ES-I3 (cell line): ENCODE measurements at regions not wholly inside any gene's neighbourhood (a gene's known extent, or its start where the extent isn't known, plus 50 kb on each side); places are given as distances from the start of the nearest gene placed in this dataset.
"Not testable (repeated sequence)": the region's sequence is repeated elsewhere in the genome, so short reads cannot be mapped to it uniquely, and the experiment has no call there.

Source experiments
- H3K36me3 ChIP-seq: 2 replicates; pipeline ENCODE4 v1.6.1; 2013; ENCODE audit warnings: mild to moderate bottlenecking, low read length, control low read depth, moderate library complexity; ENCODE audit not compliant: insufficient read depth
- H3K4me1 ChIP-seq: 2 replicates; pipeline ENCODE4 v1.6.1; 2013; ENCODE audit warnings: mild to moderate bottlenecking, control low read depth, low read length; ENCODE audit not compliant: insufficient read depth
- H3K9ac ChIP-seq: 2 replicates; pipeline ENCODE4 v1.6.1; 2013; ENCODE audit warnings: low read depth, mild to moderate bottlenecking, low read length, moderate library complexity
- H3K9me3 ChIP-seq: 2 replicates; pipeline ENCODE4 v1.6.1; 2013; ENCODE audit warnings: mild to moderate bottlenecking, low read length, moderate library complexity; ENCODE audit not compliant: control insufficient read depth, insufficient read depth

DNA sequence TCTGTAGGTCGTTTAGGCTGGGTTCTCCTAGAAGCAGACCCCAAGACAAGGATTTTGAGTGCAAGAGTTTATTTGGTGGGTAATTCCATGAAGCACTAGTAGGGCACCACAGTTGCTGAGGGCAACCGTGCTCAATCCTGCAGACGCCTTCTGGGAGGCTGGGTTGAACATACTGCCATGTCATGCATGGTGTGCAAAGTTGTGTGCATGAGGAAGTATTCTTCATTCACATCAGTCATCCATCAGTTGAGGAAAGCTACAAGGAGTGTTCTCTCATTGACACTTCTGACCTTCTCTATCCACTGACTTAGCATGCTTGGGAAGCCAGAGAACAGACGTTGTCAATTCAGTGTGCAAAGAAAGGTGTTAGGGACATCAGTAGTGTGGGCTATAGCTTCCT lies 179.2 kb downstream of the PTPN11 start:
- Histone ChIP-seq H3K36me3 (no peaks in the 10 kb centered on the region), H3K9ac (no peak overlapping the region), H3K9me3 (no peaks in the 10 kb centered on the region), H3K4me1 (peaks cover 12% of the 10 kb centered on the region; the same call in 1 of the 2 replicates)

DNA sequence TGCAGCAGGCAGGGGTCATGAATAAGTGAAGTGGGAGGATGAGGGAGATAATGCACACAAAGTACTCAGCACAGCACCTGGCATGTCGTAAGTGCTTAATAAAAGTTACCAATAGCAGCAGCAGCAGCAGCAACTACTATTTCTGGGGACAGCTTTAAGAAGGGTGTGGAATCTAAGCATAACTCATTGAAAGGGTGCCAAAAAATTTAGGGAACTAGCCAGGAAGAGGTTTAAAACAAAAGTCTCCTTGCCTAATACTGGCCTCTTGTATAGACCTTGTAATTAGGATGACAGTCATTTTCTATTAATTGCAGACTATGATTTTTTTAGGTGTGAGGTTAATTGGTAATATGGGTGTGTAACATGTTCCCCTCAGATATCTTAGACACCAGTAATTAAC lies 179.9 kb downstream of the PTPN11 start:
- Histone ChIP-seq H3K9ac (no peak overlapping the region), H3K9me3 (no peaks in the 10 kb centered on the region), H3K36me3 (no peaks in the 10 kb centered on the region), H3K4me1 (peaks cover 14% of the 10 kb centered on the region; the same call in 1 of the 2 replicates)

GRCh38 chr12:112599871-112600270 lies 181.1 kb downstream of the PTPN11 start:
- Histone ChIP-seq H3K9me3 (no peaks in the 10 kb centered on the region), H3K36me3 (no peaks in the 10 kb centered on the region), H3K9ac (no peak overlapping the region), H3K4me1 (peaks cover 14% of the 10 kb centered on the region; the same call in 1 of the 2 replicates)

- no peaks in the 10 kb centered on the region for H3K9me3 ChIP-seq
- peaks cover 14% of the 10 kb centered on the region; the same call in 1 of the 2 replicates for H3K4me1 ChIP-seq
- no peak overlapping the region for H3K9ac ChIP-seq
- no peaks in the 10 kb centered on the region for H3K36me3 ChIP-seq
Measured at GRCh38 chr12:112602150-112602549, 183.4 kb downstream of the PTPN11 start.

GRCh38 chr12:112606611-112607365 lies 184.8 kb upstream of the RPH3A start:
- Histone ChIP-seq H3K9me3 (no peaks in the 10 kb centered on the region), H3K4me1 (peaks cover 13% of the 10 kb centered on the region; the same call in 1 of the 2 replicates), H3K9ac (no peak overlapping the region), H3K36me3 (no peaks in the 10 kb centered on the region)

DNA sequence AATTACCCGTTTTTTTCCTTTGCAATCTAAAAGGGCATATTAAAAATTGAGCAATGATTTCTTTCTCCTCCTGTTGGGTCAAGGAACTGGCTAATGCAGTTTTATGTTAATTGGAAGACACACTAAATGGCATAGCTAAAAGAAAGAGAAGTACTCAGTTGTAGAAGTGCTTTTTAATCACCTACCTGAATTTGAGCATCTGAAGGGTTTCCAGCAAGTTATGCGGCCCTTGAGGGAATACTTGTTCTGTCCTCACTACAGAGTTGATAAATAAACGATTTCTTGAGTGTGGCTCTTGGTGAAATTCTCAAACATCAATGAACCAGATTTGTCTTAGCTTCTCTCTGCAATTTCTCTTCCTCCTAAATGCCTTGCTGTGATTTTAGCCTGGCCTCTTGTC lies 184.1 kb upstream of the RPH3A start:
- Histone ChIP-seq H3K9me3 (no peaks in the 10 kb centered on the region), H3K36me3 (no peaks in the 10 kb centered on the region), H3K9ac (no peak overlapping the region), H3K4me1 (0 out of 2 replicates have a peak, but pooled peaks cover 7% of the 10 kb centered on the region)

DNA sequence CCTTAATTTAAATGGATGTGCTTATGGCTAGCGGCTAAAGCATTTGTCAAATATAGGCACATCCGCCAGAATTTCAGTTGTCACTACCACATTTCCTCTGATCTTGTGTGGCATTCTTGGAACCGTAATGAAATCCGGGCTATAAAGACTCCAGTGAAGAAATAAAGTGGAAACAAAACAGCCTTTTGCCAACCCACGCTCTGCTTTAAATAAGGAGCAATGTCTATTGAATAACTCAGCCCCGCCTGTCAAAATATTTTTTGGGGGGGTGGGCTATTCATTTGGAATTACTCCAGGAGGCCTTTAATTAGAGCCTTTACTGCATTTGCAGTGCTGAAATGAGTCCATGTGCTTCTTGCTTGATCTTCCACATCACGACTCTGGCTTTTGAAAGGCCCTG lies 179.6 kb upstream of the RPH3A start:
- H3K36me3 ChIP-seq: no peaks in the 10 kb centered on the region
- no peak overlapping the region for H3K9ac ChIP-seq
- H3K9me3 ChIP-seq: no peaks in the 10 kb centered on the region
- H3K4me1 ChIP-seq: no peaks in the 10 kb centered on the region

DNA sequence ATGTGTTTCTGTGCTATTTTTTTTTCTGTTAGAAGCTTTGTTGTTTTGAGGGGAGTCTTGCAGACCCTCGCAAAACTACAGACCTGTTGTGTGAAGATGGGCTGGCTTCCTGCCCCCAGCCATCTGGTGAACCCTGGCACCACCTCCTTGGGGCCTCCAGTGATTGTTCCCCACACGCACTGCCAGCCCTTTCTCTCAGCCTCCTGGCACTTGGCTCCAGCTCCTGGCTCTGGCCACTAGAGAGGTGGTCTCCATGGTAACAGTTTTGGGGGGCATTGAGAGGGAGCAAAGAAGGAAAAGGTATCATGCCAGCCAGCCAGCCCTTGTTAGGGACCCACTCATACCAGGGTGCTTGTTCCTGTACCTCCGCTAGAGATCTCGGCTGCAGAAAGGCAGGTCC lies 176.4 kb upstream of the RPH3A start:
- Histone ChIP-seq H3K9ac (no peak overlapping the region), H3K9me3 (no peaks in the 10 kb centered on the region), H3K36me3 (no peaks in the 10 kb centered on the region), H3K4me1 (peaks cover 13% of the 10 kb centered on the region)

- Histone ChIP-seq H3K9ac (no peak overlapping the region), H3K4me1 (peaks cover 18% of the 10 kb centered on the region), H3K9me3 (no peaks in the 10 kb centered on the region), H3K36me3 (no peaks in the 10 kb centered on the region)
Measured at GRCh38 chr12:112616469-112617152, 174.9 kb upstream of the RPH3A start.

- no peaks in the 10 kb centered on the region for H3K36me3 ChIP-seq
- H3K9ac ChIP-seq: no peak overlapping the region
- H3K4me1 ChIP-seq: peaks cover 18% of the 10 kb centered on the region
- no peaks in the 10 kb centered on the region for H3K9me3 ChIP-seq
Measured at GRCh38 chr12:112617153-112617505, 174.4 kb upstream of the RPH3A start.

DNA sequence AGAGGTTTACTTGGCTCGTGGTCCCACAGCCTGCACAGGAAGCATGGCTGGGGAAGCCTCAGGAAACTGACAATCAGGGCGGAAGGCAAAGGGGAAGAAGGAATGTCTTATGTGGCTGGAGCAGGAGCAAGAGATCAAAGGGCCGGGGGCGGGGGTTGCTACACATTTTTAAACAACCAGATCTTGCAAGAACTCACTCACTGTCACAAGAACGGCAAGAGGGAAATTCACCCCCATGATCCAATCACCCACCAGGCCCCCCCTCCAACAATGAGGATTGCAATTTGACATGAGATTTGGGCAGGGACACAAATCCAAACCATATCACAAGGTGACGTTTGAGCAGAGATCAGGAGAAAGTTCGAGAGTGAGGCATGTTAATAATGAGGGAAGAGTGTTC lies 163.7 kb upstream of the RPH3A start:
- H3K36me3 ChIP-seq: no peaks in the 10 kb centered on the region
- no peaks in the 10 kb centered on the region for H3K9me3 ChIP-seq
- no peaks in the 10 kb centered on the region for H3K4me1 ChIP-seq
- no peak overlapping the region for H3K9ac ChIP-seq

DNA sequence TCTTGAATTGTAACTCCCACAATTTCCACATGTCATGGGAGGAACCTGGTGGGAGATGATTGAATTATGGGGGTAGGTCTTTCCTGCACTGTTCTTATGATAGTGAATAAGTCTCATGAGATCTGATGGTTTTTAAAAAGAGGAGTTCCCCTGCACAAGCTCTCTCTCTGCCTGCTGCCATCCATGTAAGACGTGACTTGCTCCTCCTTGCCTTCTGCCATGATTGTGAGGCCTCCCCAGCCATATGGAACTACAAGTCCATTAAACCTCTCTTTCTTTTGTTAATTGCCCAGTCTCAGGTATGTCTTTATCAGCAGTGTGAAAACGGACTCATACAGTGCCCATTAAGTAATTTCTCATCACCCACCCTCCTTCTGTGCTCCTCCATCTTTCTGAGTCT lies 159.6 kb upstream of the RPH3A start:
- not testable (repeated sequence) for H3K36me3 ChIP-seq, H3K9ac ChIP-seq, H3K4me1 ChIP-seq, H3K9me3 ChIP-seq

GRCh38 chr12:112635036-112635435 lies 156.5 kb upstream of the RPH3A start:
- Histone ChIP-seq H3K9ac (no peak overlapping the region), H3K9me3 (no peaks in the 10 kb centered on the region), H3K36me3 (no peaks in the 10 kb centered on the region), H3K4me1 (no peaks in the 10 kb centered on the region)

- Histone ChIP-seq H3K36me3 (no peaks in the 10 kb centered on the region), H3K4me1 (no peaks in the 10 kb centered on the region), H3K9me3 (no peaks in the 10 kb centered on the region), H3K9ac (no peak overlapping the region)
Measured at GRCh38 chr12:112638420-112638819, 153.1 kb upstream of the RPH3A start.

DNA sequence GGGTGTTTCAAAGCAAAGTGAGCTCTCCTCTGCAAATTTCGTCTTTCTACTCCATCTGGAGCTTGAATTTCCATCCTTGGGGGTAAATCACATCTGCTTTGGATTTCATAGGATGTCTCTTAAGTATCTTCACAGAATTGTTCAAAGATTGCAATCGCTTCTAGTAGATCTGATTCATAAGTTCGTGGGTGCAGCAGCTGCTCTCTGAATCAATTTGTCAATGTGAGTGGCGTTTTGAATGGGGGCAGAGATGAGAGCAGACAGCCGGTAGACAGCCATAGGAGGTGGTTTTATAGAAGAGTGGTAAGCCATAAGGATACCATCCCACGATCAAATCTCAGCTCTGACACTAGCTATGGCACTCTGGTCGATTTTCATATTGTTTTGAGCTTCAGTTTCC lies 146.0 kb upstream of the RPH3A start:
- H3K9me3 ChIP-seq: no peaks in the 10 kb centered on the region
- H3K36me3 ChIP-seq: no peaks in the 10 kb centered on the region
- H3K4me1 ChIP-seq: no peaks in the 10 kb centered on the region
- H3K9ac ChIP-seq: no peak overlapping the region
